K562 (cell line): ENCODE measurements at regions not wholly inside any gene's neighbourhood (a gene's known extent, or its start where the extent isn't known, plus 50 kb on each side); places are given as distances from the start of the nearest gene placed in this dataset.

Source experiments
- ATAC-seq: fragments of 200-7000 bp; cut with Tn5 transposase; 3 replicates; pipeline ENCODE4 v1.9.1; 2020; ENCODE audit warnings: moderate library complexity
- BruUV-seq: library from RNA; stranded (reverse); fragments of 400-500 nt; replicated peaks from 2 replicates; lab custom pipeline; 2021; lab: Mats Ljungman, UMichigan
- CTCF ChIA-PET: fragments of 300-600 bp; formaldehyde crosslinking; extraction: SDS; loops from one replicate; lab custom pipeline; 2021; ENCODE audit warnings: low intra/inter-chr PET ratio; lab: Yijun Ruan, JAX
- POLR2A ChIA-PET: fragments of 300-600, 350-650 bp; sonication (Branson Sonifier 250); formaldehyde crosslinking; extraction: SDS; loops from one replicate; lab custom pipeline; 2021; ENCODE audit warnings: antibody characterized with exemption, inconsistent platforms; lab: Yijun Ruan, JAX
- DNase-seq, 4 experiments: peaks; one replicate each; pipeline versions ENCODE4 v3.0.0 to v3.0.0-alpha.2; 2011 to 2018; ENCODE audit warnings: low spot score in 3 of 4, mixed read lengths in 3 of 4; ENCODE audit errors: extremely low read depth in 1 of 4
- FAIRE-seq: peaks from 2 replicates; lab custom pipeline; 2011; peaks lifted over from hg19 to GRCh38; lab: Jason Lieb, UNC
- H2AFZ ChIP-seq: 2 replicates; pipeline ENCODE4 v1.6.0; 2011; ENCODE audit warnings: low read depth, low read length, control low read depth, inconsistent platforms
- H3K27ac ChIP-seq: fragments of 200-600 bp; 3 replicates; pipeline ENCODE4 v1.8.0; 2011; ENCODE audit warnings: low read depth, mild to moderate bottlenecking, control low read depth, inconsistent platforms, low read length, moderate library complexity, mixed read lengths; ENCODE audit errors: extremely low read depth
- H3K27me3 ChIP-seq, 2 experiments: fragments of 300-600 bp in 1 of 2; 2 replicates in 1 of 2; 3 replicates in 1 of 2; pipeline versions ENCODE4 v1.6.0 to v1.8.0; 2011; ENCODE audit warnings: inconsistent platforms in 2 of 2, low read length in 2 of 2, mild to moderate bottlenecking in 1 of 2, mixed read lengths in 1 of 2, moderate library complexity in 1 of 2; ENCODE audit not compliant: control insufficient read depth in 2 of 2, insufficient read depth in 2 of 2
- H3K36me3 ChIP-seq: fragments of 300-600 bp; 3 replicates; pipeline ENCODE4 v1.8.0; 2011; ENCODE audit warnings: mild to moderate bottlenecking, low read length, inconsistent platforms; ENCODE audit not compliant: control insufficient read depth, insufficient read depth
- H3K4me1 ChIP-seq, 2 experiments: fragments of 200-600 bp in 1 of 2; replicated peaks in 1 of 2; 2 replicates in 1 of 2; 3 replicates in 1 of 2; pipeline versions ENCODE4 v1.5.1 to v1.8.0; 2011; ENCODE audit warnings: inconsistent platforms in 2 of 2, low read length in 2 of 2, mild to moderate bottlenecking in 1 of 2, mixed read lengths in 1 of 2, moderate library complexity in 1 of 2; ENCODE audit not compliant: control insufficient read depth in 2 of 2, insufficient read depth in 2 of 2
- H3K4me2 ChIP-seq: 2 replicates; pipeline ENCODE4 v1.6.1; 2011; ENCODE audit warnings: low read length, control low read depth, inconsistent platforms, mixed read lengths; ENCODE audit not compliant: insufficient read depth
- H3K4me3 ChIP-seq: fragments of 200-600 bp; sonication (generic), shearing (Covaris generic); 2 replicates; pipeline ENCODE4 v1.5.1; 2016; ENCODE audit warnings: control low read depth, inconsistent platforms
- H3K79me2 ChIP-seq: fragments of 200-600 bp; 3 replicates; pipeline ENCODE4 v1.8.0; 2011; ENCODE audit warnings: low read length, inconsistent platforms; ENCODE audit not compliant: control insufficient read depth, insufficient read depth
- H3K9ac ChIP-seq, 2 experiments: 2 replicates each; pipeline versions ENCODE4 v1.6.0 to v1.6.1; 2011; ENCODE audit warnings: low read depth in 2 of 2, low read length in 2 of 2, control low read depth in 1 of 2, inconsistent platforms in 1 of 2, mild to moderate bottlenecking in 1 of 2, mixed read lengths in 1 of 2; ENCODE audit not compliant: insufficient read depth in 1 of 2
- H3K9me1 ChIP-seq: one replicate; pipeline ENCODE4 v1.6.0; 2011; ENCODE audit warnings: inconsistent platforms, mild to moderate bottlenecking, low read length, moderate library complexity; ENCODE audit not compliant: control insufficient read depth, insufficient read depth
- H3K9me3 ChIP-seq: replicated peaks from 2 replicates; pipeline ENCODE4 v1.5.1; 2011; ENCODE audit warnings: low read depth, low read length, inconsistent platforms; ENCODE audit not compliant: control insufficient read depth, insufficient read depth
- H4K20me1 ChIP-seq: replicated peaks from 2 replicates; pipeline ENCODE4 v1.6.1; 2011; ENCODE audit warnings: low read length, inconsistent platforms, mixed read lengths; ENCODE audit not compliant: control insufficient read depth, insufficient read depth
- AFF4 ChIP-seq: sonication (generic); formaldehyde crosslinking; IDR thresholded peaks from 2 replicates; pipeline ENCODE4 v1.8.0; 2023; ENCODE audit warnings: mild to moderate bottlenecking, missing genetic modification reagents
- CBX1 ChIP-seq: sonication (generic); IDR thresholded peaks from 2 replicates; pipeline ENCODE4 v1.6.1; 2016; ENCODE audit warnings: antibody characterized with exemption, low read depth, mild to moderate bottlenecking
- CBX3 ChIP-seq, 2 experiments: IDR thresholded peaks; 1 replicate in 1 of 2; 2 replicates in 1 of 2; pipeline ENCODE4 v1.6.1; 2012; ENCODE audit warnings: inconsistent platforms in 2 of 2, low read length in 2 of 2, borderline replicate concordance in 1 of 2, control low read depth in 1 of 2
- CHD4 ChIP-seq: fragments of 200-600 bp; sonication (generic); IDR thresholded peaks from 3 replicates; pipeline ENCODE4 v1.6.1; 2012; ENCODE audit warnings: low read depth, mild to moderate bottlenecking, mixed read lengths, low read length, inconsistent platforms; ENCODE audit not compliant: insufficient read depth, insufficient replicate concordance, poor library complexity, severe bottlenecking
- GTF2B ChIP-seq: IDR thresholded peaks from 2 replicates; pipeline ENCODE4 v1.6.1; 2011; ENCODE audit not compliant: insufficient read length; ENCODE audit errors: extremely low read depth
- RAD21 ChIP-seq, 2 experiments: fragments of 250-450 bp in 1 of 2; fragments of 450-650 bp in 1 of 2; sonication (Bioruptor Pico) in 1 of 2; formaldehyde crosslinking in 1 of 2; IDR thresholded peaks in 1 of 2; conservative IDR thresholded peaks in 1 of 2; 2 replicates each; pipeline versions ENCODE4 v1.4.0 to v1.8.0; 2020 to 2022; ENCODE audit warnings: mild to moderate bottlenecking in 2 of 2, moderate library complexity in 1 of 2
- ZNF584 ChIP-seq: fragments of 200-800 bp; sonication (Bioruptor generic); IDR thresholded peaks from 2 replicates; pipeline ENCODE4 v1.6.1; 2016; ENCODE audit warnings: low read depth, mild to moderate bottlenecking, missing genetic modification characterization, missing compliant biosample characterization
- WGBS: fragments of 100-300 bp; shearing (Covaris generic); methylation state at CpG from one replicate; pipeline ENCODE4 v1.1.6; 2016; ENCODE audit warnings: low coverage, mixed read lengths; ENCODE audit not compliant: insufficient coverage; ENCODE audit errors: missing lambda C conversion rate; 5-methylcytosine and 5-hydroxymethylcytosine counted together
- in situ Hi-C: fragments of 300-500 bp; cut with MboI; formaldehyde crosslinking; loops from 4 replicates; pipeline ENCODE4 v1.15.0; 2018; ENCODE audit warnings: inconsistent platforms, mixed read lengths
- intact Hi-C: fragments of 100-400 bp; cut with micrococcal nuclease; formaldehyde crosslinking; loops from 2 replicates; pipeline ENCODE4 v1.14.2; 2022

- TF ChIP-seq AFF4 (CRISPR knock-in tag): no peak
- TF ChIP-seq ZNF584 (CRISPR knock-in tag): no peak
- TF ChIP-seq CHD4: no peak
- peak; percentile 33 to 88 for TF ChIP-seq CBX3 (IDR thresholded peaks at IDR 0.05; ENCODE audit: borderline replicate concordance in 1 of 2, low read length in 2 of 2)
- peak; percentile 91; the same call in 1 of the 2 replicates for TF ChIP-seq CBX1
These were observed 435.4 kb downstream of the KIF20B start (continued) for GRCh38 chr10:90136731-90137316.

GRCh38 chr10:90138844-90139243, 437.5 kb downstream of the KIF20B start:
- H3K9ac ChIP-seq: no peak overlapping the region
- H3K9me1 ChIP-seq: no peaks in the 10 kb centered on the region
- no peak overlapping the region for H3K4me2 ChIP-seq
- no peaks in the 10 kb centered on the region for H3K79me2 ChIP-seq
- in situ Hi-C loops: no loop called here
- CTCF ChIA-PET: no interaction called here
- no peaks in the 10 kb centered on the region for H4K20me1 ChIP-seq
- no peaks in the 10 kb centered on the region for H3K4me1 ChIP-seq
- H3K27ac ChIP-seq: no peak overlapping the region
- H2AFZ ChIP-seq: no peak overlapping the region
- no peaks in the 10 kb centered on the region for H3K9me3 ChIP-seq
- BruUV-seq: no TSS peak
- H3K36me3 ChIP-seq: no peaks in the 10 kb centered on the region
- peak in 1 of 4 experiments; percentile 4 for DNase-seq
- POLR2A ChIA-PET: no interaction called here
- no peaks in the 10 kb centered on the region for H3K27me3 ChIP-seq
- intact Hi-C loops: loop anchor here (10.0 kb wide), 1 partner anchor 344 kb away; no protein-coding TSS in a partner anchor
- TF ChIP-seq GTF2B (no peak), RAD21 (CRISPR knock-in tag; conservative IDR thresholded peaks at IDR 0.05 in 1 of 2, IDR thresholded peaks at IDR 0.05 in 1 of 2) (0 out of 4 replicates have a peak, but pooled peaks of 1 of the 2 experiments have one; percentile 4)
- FAIRE-seq: no peak
- WGBS: 2% methylated on average over 4 of the region's 4 CpGs
- H3K4me3 ChIP-seq: no peak overlapping the region
- ATAC-seq: no peak
